H1 (cell line): ENCODE measurements at regions not wholly inside any gene's neighbourhood (a gene's known extent, or its start where the extent isn't known, plus 50 kb on each side); places are given as distances from the start of the nearest gene placed in this dataset.

Source experiments
- CTCF ChIA-PET: fragments of 300-600 bp; sonication (Branson Sonifier 250); formaldehyde crosslinking; loops from one replicate; lab custom pipeline; 2021; ENCODE audit not compliant: partially characterized antibody; lab: Charles Lee
- POLR2A ChIA-PET: fragments of 300-600 bp; sonication (Branson Sonifier 250); formaldehyde crosslinking; loops from one replicate; lab custom pipeline; 2021; ENCODE audit warnings: inconsistent platforms; ENCODE audit not compliant: partially characterized antibody; lab: Charles Lee
- DNase-seq, 2 experiments: peaks; one replicate each; pipeline versions ENCODE4 v3.0.0 to v3.0.0-alpha.2; 2010 to 2022; ENCODE audit warnings: low spot score in 2 of 2, low read depth in 1 of 2, mixed read lengths in 1 of 2
- FAIRE-seq: peaks from 2 replicates; lab custom pipeline; 2011; peaks lifted over from hg19 to GRCh38; lab: Jason Lieb, UNC
- H2AFZ ChIP-seq: 2 replicates; pipeline ENCODE4 v1.8.1; 2012; ENCODE audit warnings: low read length, inconsistent platforms
- H2AK5ac ChIP-seq: 2 replicates; pipeline ENCODE4 v1.6.1; 2013; ENCODE audit warnings: low read depth, low read length
- H2BK120ac ChIP-seq: replicated peaks from 2 replicates; pipeline ENCODE3; 2013; ENCODE audit warnings: low read depth, low read length, inconsistent platforms
- H2BK12ac ChIP-seq: 2 replicates; pipeline ENCODE4 v1.6.1; 2013; ENCODE audit warnings: low read depth, low read length
- H2BK15ac ChIP-seq: 2 replicates; pipeline ENCODE4 v1.6.1; 2013; ENCODE audit warnings: low read length
- H2BK20ac ChIP-seq: 2 replicates; pipeline ENCODE4 v1.6.1; 2013; ENCODE audit warnings: low read length
- H2BK5ac ChIP-seq: 2 replicates; pipeline ENCODE4 v1.6.1; 2013; ENCODE audit warnings: low read depth, low read length
- H3K14ac ChIP-seq: 2 replicates; pipeline ENCODE4 v1.6.1; 2013; ENCODE audit warnings: inconsistent platforms; ENCODE audit not compliant: insufficient read length
- H3K18ac ChIP-seq: 2 replicates; pipeline ENCODE4 v1.6.1; 2013; ENCODE audit warnings: low read length; ENCODE audit errors: extremely low read depth
- H3K23ac ChIP-seq: 2 replicates; pipeline ENCODE4 v1.6.1; 2013; ENCODE audit warnings: inconsistent platforms; ENCODE audit not compliant: insufficient read length
- H3K23me2 ChIP-seq: 2 replicates; pipeline ENCODE4 v1.6.1; 2013; ENCODE audit warnings: low read depth, low read length
- H3K27ac ChIP-seq: 2 replicates; pipeline ENCODE4 v1.6.1; 2011; ENCODE audit warnings: low read depth, low read length, inconsistent platforms
- H3K27me3 ChIP-seq, 4 experiments: replicated peaks in 1 of 4; 1 replicate in 1 of 4; 2 replicates in 3 of 4; pipeline versions ENCODE4 v1.6.1 to v1.8.1; 2011 to 2013; ENCODE audit warnings: low read length in 3 of 4, mild to moderate bottlenecking in 3 of 4, inconsistent platforms in 2 of 4, mixed read lengths in 2 of 4, moderate library complexity in 1 of 4; ENCODE audit not compliant: control insufficient read depth in 3 of 4, insufficient read depth in 3 of 4; ENCODE audit errors: extremely low read depth in 1 of 4
- H3K36me3 ChIP-seq, 4 experiments: 2 replicates each; pipeline versions ENCODE4 v1.6.1 to v1.8.1; 2011 to 2013; ENCODE audit warnings: mild to moderate bottlenecking in 4 of 4, low read length in 3 of 4, moderate library complexity in 2 of 4, control low read depth in 1 of 4, inconsistent platforms in 1 of 4; ENCODE audit not compliant: insufficient read depth in 4 of 4, control insufficient read depth in 2 of 4
- H3K4ac ChIP-seq: replicated peaks from 2 replicates; pipeline ENCODE3; 2013; ENCODE audit warnings: low read length, low read depth, mixed read lengths, inconsistent platforms; ENCODE audit not compliant: insufficient read length
- H3K4me1 ChIP-seq, 4 experiments: replicated peaks in 1 of 4; 1 replicate in 1 of 4; 2 replicates in 3 of 4; pipeline versions ENCODE4 v1.6.1 to v1.8.1; 2011 to 2013; ENCODE audit warnings: low read length in 3 of 4, inconsistent platforms in 2 of 4, mixed read lengths in 1 of 4; ENCODE audit not compliant: insufficient read depth in 4 of 4, control insufficient read depth in 3 of 4
- H3K4me2 ChIP-seq, 2 experiments: 2 replicates each; pipeline versions ENCODE4 v1.6.1 to v1.8.1; 2011 to 2013; ENCODE audit warnings: low read depth in 2 of 2, low read length in 2 of 2, control low read depth in 1 of 2, inconsistent platforms in 1 of 2, mild to moderate bottlenecking in 1 of 2; ENCODE audit not compliant: insufficient read depth in 1 of 2
- H3K4me3 ChIP-seq, 4 experiments: fragments of 200-600, 300-600 bp in 1 of 4; sonication (generic), shearing (Covaris generic), sonication (Bioruptor Twin) in 1 of 4; 2 replicates each; pipeline versions ENCODE4 v1.5.1 to v1.8.1; 2011 to 2016; ENCODE audit warnings: low read length in 4 of 4, low read depth in 3 of 4, control low read depth in 2 of 4, inconsistent platforms in 2 of 4, mild to moderate bottlenecking in 2 of 4, mixed read lengths in 1 of 4, moderate library complexity in 1 of 4; ENCODE audit not compliant: insufficient read depth in 2 of 4; ENCODE audit errors: extremely low read depth in 1 of 4
- H3K56ac ChIP-seq: replicated peaks from 2 replicates; pipeline ENCODE3; 2013; ENCODE audit warnings: low read depth, mild to moderate bottlenecking, mixed read lengths, low read length, inconsistent platforms; ENCODE audit not compliant: insufficient read length
- H3K79me1 ChIP-seq: 2 replicates; pipeline ENCODE4 v1.6.1; 2013; ENCODE audit warnings: low read depth, low read length, control low read depth
- H3K79me2 ChIP-seq, 2 experiments: 2 replicates each; pipeline versions ENCODE4 v1.6.1 to v1.8.1; 2012 to 2013; ENCODE audit warnings: low read length in 2 of 2, mild to moderate bottlenecking in 2 of 2, inconsistent platforms in 1 of 2; ENCODE audit not compliant: insufficient read depth in 2 of 2, control insufficient read depth in 1 of 2
- H3K9ac ChIP-seq, 4 experiments: replicated peaks in 1 of 4; 1 replicate in 1 of 4; 2 replicates in 3 of 4; pipeline versions ENCODE4 v1.6.1 to v1.8.1; 2011 to 2013; ENCODE audit warnings: low read depth in 3 of 4, low read length in 3 of 4, control low read depth in 2 of 4, mild to moderate bottlenecking in 2 of 4, moderate library complexity in 2 of 4, inconsistent platforms in 1 of 4; ENCODE audit errors: extremely low read depth in 1 of 4
- H3K9me3 ChIP-seq, 2 experiments: 2 replicates each; pipeline versions ENCODE4 v1.6.1 to v1.8.1; 2012 to 2013; ENCODE audit warnings: mild to moderate bottlenecking in 2 of 2, moderate library complexity in 2 of 2, control low read depth in 1 of 2, inconsistent platforms in 1 of 2, low read depth in 1 of 2, low read length in 1 of 2, mixed read lengths in 1 of 2; ENCODE audit not compliant: insufficient read depth in 2 of 2
- H4K20me1 ChIP-seq, 2 experiments: replicated peaks in 1 of 2; 2 replicates each; pipeline versions ENCODE3 to v1.8.1; 2011 to 2013; ENCODE audit warnings: inconsistent platforms in 2 of 2, low read length in 2 of 2, mild to moderate bottlenecking in 1 of 2; ENCODE audit not compliant: insufficient read depth in 2 of 2, control insufficient read depth in 1 of 2
- H4K5ac ChIP-seq: 2 replicates; pipeline ENCODE4 v1.6.1; 2013; ENCODE audit warnings: low read length, low read depth, mixed read lengths, inconsistent platforms; ENCODE audit not compliant: insufficient read length
- H4K8ac ChIP-seq: 2 replicates; pipeline ENCODE4 v1.8.0; 2013; ENCODE audit warnings: mild to moderate bottlenecking, moderate library complexity, low read length, inconsistent platforms; ENCODE audit not compliant: insufficient read depth; ENCODE audit errors: extremely low read depth
- H4K91ac ChIP-seq: replicated peaks from 2 replicates; pipeline ENCODE3; 2013; ENCODE audit warnings: low read length, mixed read lengths, inconsistent platforms; ENCODE audit not compliant: insufficient read length
- ASH2L ChIP-seq: fragments of 200-600, 300-600 bp; sonication (generic); IDR thresholded peaks from one replicate; pipeline ENCODE4 v1.7.1; 2017; ENCODE audit warnings: low read length
- ATF2 ChIP-seq: IDR thresholded peaks from 2 replicates; pipeline ENCODE4 v1.6.1; 2012; ENCODE audit warnings: low read length, inconsistent platforms
- CHD1 ChIP-seq: IDR thresholded peaks from 2 replicates; pipeline ENCODE4 v1.6.1; 2012; ENCODE audit warnings: low read depth, low read length, improper control_type of control experiment
- CTBP2 ChIP-seq: IDR thresholded peaks from 2 replicates; pipeline ENCODE4 v1.7.0; 2011; ENCODE audit warnings: borderline replicate concordance, mild to moderate bottlenecking, moderate library complexity, mixed read lengths, low read length; ENCODE audit not compliant: insufficient read depth, insufficient read length
- FOSL1 ChIP-seq: IDR thresholded peaks from 2 replicates; pipeline ENCODE4 v1.6.1; 2011; ENCODE audit warnings: mild to moderate bottlenecking, low read depth, low read length, moderate library complexity; ENCODE audit not compliant: insufficient read depth
- KDM4A ChIP-seq: IDR thresholded peaks from one replicate; pipeline ENCODE4 v1.7.1; 2012; ENCODE audit warnings: low read depth, mild to moderate bottlenecking, moderate library complexity, low read length, inconsistent platforms; ENCODE audit not compliant: severe bottlenecking
- SAP30 ChIP-seq: fragments of 300-600 bp; sonication (generic); IDR thresholded peaks from 2 replicates; pipeline ENCODE4 v1.7.1; 2012; ENCODE audit warnings: low read length, moderate library complexity, mild to moderate bottlenecking, inconsistent platforms; ENCODE audit not compliant: insufficient read depth, insufficient replicate concordance
- SIN3A ChIP-seq, 2 experiments: IDR thresholded peaks in 1 of 2; conservative IDR thresholded peaks in 1 of 2; 2 replicates each; pipeline ENCODE4 v1.6.1; 2011 to 2012; ENCODE audit warnings: low read length in 2 of 2, improper control_type of control experiment in 1 of 2, low read depth in 1 of 2, mild to moderate bottlenecking in 1 of 2
- TAF1 ChIP-seq: IDR thresholded peaks from 2 replicates; pipeline ENCODE4 v1.6.1; 2011; ENCODE audit warnings: mild to moderate bottlenecking, low read depth, low read length
- WGBS, 2 experiments: shearing (Covaris generic) in 1 of 2; methylation state at CpG; one replicate each; pipeline versions ENCODE4 v1.1.6 to v1.1.7; 2013 to 2015; ENCODE audit warnings: low lambda C conversion rate in 2 of 2, mixed read lengths in 2 of 2, inconsistent platforms in 1 of 2, low coverage in 1 of 2, missing lambda C conversion rate in 1 of 2; ENCODE audit not compliant: insufficient replicate concordance in 2 of 2, insufficient coverage in 1 of 2, insufficient read length in 1 of 2; ENCODE audit errors: extremely low coverage in 1 of 2, missing lambda C conversion rate in 1 of 2; 5-methylcytosine and 5-hydroxymethylcytosine counted together

GRCh38 chr17:79517827-79518584 is 92.8 kb downstream of the RBFOX3 start:
- Histone ChIP-seq H3K9me3 (peaks cover 4 to 9% of the 10 kb centered on the region in 2 experiments; a peak in 2 of 4 replicates), H3K9ac (no peak overlapping the region), H3K4ac (no peak overlapping the region), H3K79me2 (peaks cover 0 to 3% of the 10 kb centered on the region in 2 experiments; a peak in 1 of 4 replicates), H2BK15ac (no peak overlapping the region), H2BK20ac (no peak overlapping the region), H3K23ac (no peak overlapping the region), H3K27me3 (no peaks in the 10 kb centered on the region; a peak in 1 of 7 replicates), H4K91ac (no peak overlapping the region), H3K14ac (no peak overlapping the region), H2AK5ac (no peak overlapping the region), H3K27ac (no peak overlapping the region), H3K56ac (no peak overlapping the region), H2BK120ac (no peak overlapping the region), H4K8ac (no peak overlapping the region), H3K4me1 (peaks cover 0 to 5% (median 1%) of the 10 kb centered on the region in 4 experiments; a peak in 5 of 7 replicates), H3K23me2 (peaks cover 5% of the 10 kb centered on the region; the same call in 1 of the 2 replicates), H3K79me1 (no peaks in the 10 kb centered on the region), H3K4me2 (no peak overlapping the region), H2BK5ac (no peak overlapping the region), H2AFZ (no peak overlapping the region), H3K4me3 (no peak overlapping the region), H4K20me1 (peaks cover 0 to 7% of the 10 kb centered on the region in 2 experiments), H4K5ac (no peak overlapping the region), H3K18ac (no peak overlapping the region), H3K36me3 (no peaks in the 10 kb centered on the region; a peak in 1 of 8 replicates), H2BK12ac (no peak overlapping the region)
- FAIRE-seq, result no peak
- 91% methylated on average over 24 of the region's 24 CpGs; no CpG with 5 or more reads in 1 of the 2 experiments for WGBS, 2 experiments
- DNase-seq, result no peak
- CTCF ChIA-PET, result interaction anchor here (1.0 to 1.5 kb wide), 6 partner anchors 9 to 117 kb away, joined by 3 to 4 read pairs (median 3); no protein-coding TSS in a partner anchor
- POLR2A ChIA-PET, result no interaction called here
- TF ChIP-seq SIN3A (conservative IDR thresholded peaks at IDR 0.05 in 1 of 2, IDR thresholded peaks at IDR 0.05 in 1 of 2; ENCODE audit: low read depth in 1 of 2, low read length in 2 of 2), result no peak
- TF ChIP-seq CTBP2, result no peak
- TF ChIP-seq ASH2L, result no peak
- TF ChIP-seq SAP30, result no peak
- TF ChIP-seq KDM4A, result no peak
- TF ChIP-seq TAF1, result no peak
- TF ChIP-seq CHD1, result no peak
- TF ChIP-seq FOSL1, result no peak
- TF ChIP-seq ATF2, result no peak
